Epithelial cell of esophagus (primary cell): ENCODE measurements at regions not wholly inside any gene's neighbourhood (a gene's known extent, or its start where the extent isn't known, plus 50 kb on each side); places are given as distances from the start of the nearest gene placed in this dataset.

Experiments
- DNase-seq: peaks from one replicate; pipeline ENCODE4 v3.0.0; 2010; ENCODE audit warnings: low read depth
- H3K4me3 ChIP-seq: 2 replicates; pipeline ENCODE4 v1.5.1; 2011; ENCODE audit warnings: mild to moderate bottlenecking, low read length, control low read depth
- CTCF ChIP-seq: IDR thresholded peaks from 2 replicates; pipeline ENCODE4 v1.5.1; 2011; ENCODE audit warnings: low read depth, mild to moderate bottlenecking, low read length, control low read depth, inconsistent platforms; ENCODE audit not compliant: insufficient read depth; ENCODE audit errors: missing control alignments

- DNase-seq = no peak
- no peak overlapping the region for H3K4me3 ChIP-seq
- no peak for TF ChIP-seq CTCF
These were observed 183.9 kb upstream of the MAP3K7 start for GRCh38 chr6:90770778-90771177.

GRCh38 chr6:90765895-90766294, 179.0 kb upstream of the MAP3K7 start:
- DNase-seq = peak; percentile 15
- no peak overlapping the region for H3K4me3 ChIP-seq
- no peak for TF ChIP-seq CTCF

GRCh38 chr6:90765491-90765890, 178.6 kb upstream of the MAP3K7 start:
- TF ChIP-seq CTCF = no peak
- no peak overlapping the region for H3K4me3 ChIP-seq
- no peak for DNase-seq

- no peak for TF ChIP-seq CTCF
- DNase-seq = peak; percentile 44
- no peak overlapping the region for H3K4me3 ChIP-seq
These were observed 177.1 kb upstream of the MAP3K7 start for GRCh38 chr6:90764001-90764400.

- TF ChIP-seq CTCF = no peak
These were observed 172.8 kb upstream of the MAP3K7 start for GRCh38 chr6:90759664-90760063.

GRCh38 chr6:90758741-90759140, 171.9 kb upstream of the MAP3K7 start:
- H3K4me3 ChIP-seq = no peak overlapping the region
- no peak for TF ChIP-seq CTCF
- DNase-seq = peak; percentile 18

More at GRCh38 chr6:90759664-90760063, 172.8 kb upstream of the MAP3K7 start:
- H3K4me3 ChIP-seq = no peak overlapping the region
- no peak for DNase-seq

- TF ChIP-seq CTCF = no peak
- H3K4me3 ChIP-seq = no peak overlapping the region
- DNase-seq = no peak
These were observed 167.2 kb upstream of the MAP3K7 start for GRCh38 chr6:90753820-90754643.
